ENCODE measurements at regions not wholly inside any gene's neighbourhood (a gene's known extent, or its start where the extent isn't known, plus 50 kb on each side); places are given as distances from the start of the nearest gene placed in this dataset.

- TF ChIP-seq CTCF (conservative IDR thresholded peaks at IDR 0.05; ENCODE audit: control insufficient read depth, insufficient read depth, low read depth, low read length): no peak
- no peak for DNase-seq (ENCODE audit: low read depth)
- no peak overlapping the region for H3K4me3 ChIP-seq (ENCODE audit: control insufficient read depth, low read depth, low read length)
These were observed 76.3 kb downstream of the BOLA3 start for GRCh38 chr2:74071426-74071825.

GRCh38 chr2:74072565-74072964, 75.1 kb downstream of the BOLA3 start:
- DNase-seq (ENCODE audit: low read depth): no peak
- no peak for TF ChIP-seq CTCF (conservative IDR thresholded peaks at IDR 0.05; ENCODE audit: control insufficient read depth, insufficient read depth, low read depth, low read length)
- H3K4me3 ChIP-seq (ENCODE audit: control insufficient read depth, low read depth, low read length): no peak overlapping the region

GRCh38 chr2:74074487-74074886, 73.2 kb downstream of the BOLA3 start:
- no peak for TF ChIP-seq CTCF (conservative IDR thresholded peaks at IDR 0.05; ENCODE audit: control insufficient read depth, insufficient read depth, low read depth, low read length)

GRCh38 chr2:74076074-74076470, 71.6 kb downstream of the BOLA3 start:
- no peak overlapping the region for H3K4me3 ChIP-seq (ENCODE audit: control insufficient read depth, low read depth, low read length)
- no peak for DNase-seq (ENCODE audit: low read depth)
- TF ChIP-seq CTCF (conservative IDR thresholded peaks at IDR 0.05; ENCODE audit: control insufficient read depth, insufficient read depth, low read depth, low read length): no peak

More at GRCh38 chr2:74074487-74074886, 73.2 kb downstream of the BOLA3 start:
- DNase-seq (ENCODE audit: low read depth): no peak
- no peak overlapping the region for H3K4me3 ChIP-seq (ENCODE audit: control insufficient read depth, low read depth, low read length)

- H3K4me3 ChIP-seq (ENCODE audit: control insufficient read depth, low read depth, low read length): no peak overlapping the region
- TF ChIP-seq CTCF (conservative IDR thresholded peaks at IDR 0.05; ENCODE audit: control insufficient read depth, insufficient read depth, low read depth, low read length): no peak
- DNase-seq (ENCODE audit: low read depth): no peak
These were observed 70.1 kb downstream of the BOLA3 start for GRCh38 chr2:74077636-74078035.

GRCh38 chr2:74078466-74078865, 69.2 kb downstream of the BOLA3 start:
- TF ChIP-seq CTCF (conservative IDR thresholded peaks at IDR 0.05; ENCODE audit: control insufficient read depth, insufficient read depth, low read depth, low read length): no peak
- no peak overlapping the region for H3K4me3 ChIP-seq (ENCODE audit: control insufficient read depth, low read depth, low read length)
- no peak for DNase-seq (ENCODE audit: low read depth)
